H1 (cell line): ENCODE measurements at regions not wholly inside any gene's neighbourhood (a gene's known extent, or its start where the extent isn't known, plus 50 kb on each side); places are given as distances from the start of the nearest gene placed in this dataset.

Experiments
- CTCF ChIA-PET: fragments of 300-600 bp; sonication (Branson Sonifier 250); formaldehyde crosslinking; loops from one replicate; lab custom pipeline; 2021; ENCODE audit not compliant: partially characterized antibody; lab: Charles Lee
- POLR2A ChIA-PET: fragments of 300-600 bp; sonication (Branson Sonifier 250); formaldehyde crosslinking; loops from one replicate; lab custom pipeline; 2021; ENCODE audit warnings: inconsistent platforms; ENCODE audit not compliant: partially characterized antibody; lab: Charles Lee
- DNase-seq, 2 experiments: peaks; one replicate each; pipeline versions ENCODE4 v3.0.0 to v3.0.0-alpha.2; 2010 to 2022; ENCODE audit warnings: low spot score in 2 of 2, low read depth in 1 of 2, mixed read lengths in 1 of 2
- FAIRE-seq: peaks from 2 replicates; lab custom pipeline; 2011; peaks lifted over from hg19 to GRCh38; lab: Jason Lieb, UNC
- H2AFZ ChIP-seq: 2 replicates; pipeline ENCODE4 v1.8.1; 2012; ENCODE audit warnings: low read length, inconsistent platforms
- H2AK5ac ChIP-seq: 2 replicates; pipeline ENCODE4 v1.6.1; 2013; ENCODE audit warnings: low read depth, low read length
- H2BK120ac ChIP-seq: replicated peaks from 2 replicates; pipeline ENCODE3; 2013; ENCODE audit warnings: low read depth, low read length, inconsistent platforms
- H2BK12ac ChIP-seq: 2 replicates; pipeline ENCODE4 v1.6.1; 2013; ENCODE audit warnings: low read depth, low read length
- H2BK15ac ChIP-seq: 2 replicates; pipeline ENCODE4 v1.6.1; 2013; ENCODE audit warnings: low read length
- H2BK20ac ChIP-seq: 2 replicates; pipeline ENCODE4 v1.6.1; 2013; ENCODE audit warnings: low read length
- H2BK5ac ChIP-seq: 2 replicates; pipeline ENCODE4 v1.6.1; 2013; ENCODE audit warnings: low read depth, low read length
- H3K14ac ChIP-seq: 2 replicates; pipeline ENCODE4 v1.6.1; 2013; ENCODE audit warnings: inconsistent platforms; ENCODE audit not compliant: insufficient read length
- H3K18ac ChIP-seq: 2 replicates; pipeline ENCODE4 v1.6.1; 2013; ENCODE audit warnings: low read length; ENCODE audit errors: extremely low read depth
- H3K23ac ChIP-seq: 2 replicates; pipeline ENCODE4 v1.6.1; 2013; ENCODE audit warnings: inconsistent platforms; ENCODE audit not compliant: insufficient read length
- H3K23me2 ChIP-seq: 2 replicates; pipeline ENCODE4 v1.6.1; 2013; ENCODE audit warnings: low read depth, low read length
- H3K27ac ChIP-seq: 2 replicates; pipeline ENCODE4 v1.6.1; 2011; ENCODE audit warnings: low read depth, low read length, inconsistent platforms
- H3K27me3 ChIP-seq, 4 experiments: replicated peaks in 1 of 4; 1 replicate in 1 of 4; 2 replicates in 3 of 4; pipeline versions ENCODE4 v1.6.1 to v1.8.1; 2011 to 2013; ENCODE audit warnings: low read length in 3 of 4, mild to moderate bottlenecking in 3 of 4, inconsistent platforms in 2 of 4, mixed read lengths in 2 of 4, moderate library complexity in 1 of 4; ENCODE audit not compliant: control insufficient read depth in 3 of 4, insufficient read depth in 3 of 4; ENCODE audit errors: extremely low read depth in 1 of 4
- H3K36me3 ChIP-seq, 4 experiments: 2 replicates each; pipeline versions ENCODE4 v1.6.1 to v1.8.1; 2011 to 2013; ENCODE audit warnings: mild to moderate bottlenecking in 4 of 4, low read length in 3 of 4, moderate library complexity in 2 of 4, control low read depth in 1 of 4, inconsistent platforms in 1 of 4; ENCODE audit not compliant: insufficient read depth in 4 of 4, control insufficient read depth in 2 of 4
- H3K4ac ChIP-seq: replicated peaks from 2 replicates; pipeline ENCODE3; 2013; ENCODE audit warnings: low read length, low read depth, mixed read lengths, inconsistent platforms; ENCODE audit not compliant: insufficient read length
- H3K4me1 ChIP-seq, 4 experiments: replicated peaks in 1 of 4; 1 replicate in 1 of 4; 2 replicates in 3 of 4; pipeline versions ENCODE4 v1.6.1 to v1.8.1; 2011 to 2013; ENCODE audit warnings: low read length in 3 of 4, inconsistent platforms in 2 of 4, mixed read lengths in 1 of 4; ENCODE audit not compliant: insufficient read depth in 4 of 4, control insufficient read depth in 3 of 4
- H3K4me2 ChIP-seq, 2 experiments: 2 replicates each; pipeline versions ENCODE4 v1.6.1 to v1.8.1; 2011 to 2013; ENCODE audit warnings: low read depth in 2 of 2, low read length in 2 of 2, control low read depth in 1 of 2, inconsistent platforms in 1 of 2, mild to moderate bottlenecking in 1 of 2; ENCODE audit not compliant: insufficient read depth in 1 of 2
- H3K4me3 ChIP-seq, 4 experiments: fragments of 200-600, 300-600 bp in 1 of 4; sonication (generic), shearing (Covaris generic), sonication (Bioruptor Twin) in 1 of 4; 2 replicates each; pipeline versions ENCODE4 v1.5.1 to v1.8.1; 2011 to 2016; ENCODE audit warnings: low read length in 4 of 4, low read depth in 3 of 4, control low read depth in 2 of 4, inconsistent platforms in 2 of 4, mild to moderate bottlenecking in 2 of 4, mixed read lengths in 1 of 4, moderate library complexity in 1 of 4; ENCODE audit not compliant: insufficient read depth in 2 of 4; ENCODE audit errors: extremely low read depth in 1 of 4
- H3K56ac ChIP-seq: replicated peaks from 2 replicates; pipeline ENCODE3; 2013; ENCODE audit warnings: low read depth, mild to moderate bottlenecking, mixed read lengths, low read length, inconsistent platforms; ENCODE audit not compliant: insufficient read length
- H3K79me1 ChIP-seq: 2 replicates; pipeline ENCODE4 v1.6.1; 2013; ENCODE audit warnings: low read depth, low read length, control low read depth
- H3K79me2 ChIP-seq, 2 experiments: 2 replicates each; pipeline versions ENCODE4 v1.6.1 to v1.8.1; 2012 to 2013; ENCODE audit warnings: low read length in 2 of 2, mild to moderate bottlenecking in 2 of 2, inconsistent platforms in 1 of 2; ENCODE audit not compliant: insufficient read depth in 2 of 2, control insufficient read depth in 1 of 2
- H3K9ac ChIP-seq, 4 experiments: replicated peaks in 1 of 4; 1 replicate in 1 of 4; 2 replicates in 3 of 4; pipeline versions ENCODE4 v1.6.1 to v1.8.1; 2011 to 2013; ENCODE audit warnings: low read depth in 3 of 4, low read length in 3 of 4, control low read depth in 2 of 4, mild to moderate bottlenecking in 2 of 4, moderate library complexity in 2 of 4, inconsistent platforms in 1 of 4; ENCODE audit errors: extremely low read depth in 1 of 4
- H3K9me3 ChIP-seq, 2 experiments: 2 replicates each; pipeline versions ENCODE4 v1.6.1 to v1.8.1; 2012 to 2013; ENCODE audit warnings: mild to moderate bottlenecking in 2 of 2, moderate library complexity in 2 of 2, control low read depth in 1 of 2, inconsistent platforms in 1 of 2, low read depth in 1 of 2, low read length in 1 of 2, mixed read lengths in 1 of 2; ENCODE audit not compliant: insufficient read depth in 2 of 2
- H4K20me1 ChIP-seq, 2 experiments: replicated peaks in 1 of 2; 2 replicates each; pipeline versions ENCODE3 to v1.8.1; 2011 to 2013; ENCODE audit warnings: inconsistent platforms in 2 of 2, low read length in 2 of 2, mild to moderate bottlenecking in 1 of 2; ENCODE audit not compliant: insufficient read depth in 2 of 2, control insufficient read depth in 1 of 2
- H4K5ac ChIP-seq: 2 replicates; pipeline ENCODE4 v1.6.1; 2013; ENCODE audit warnings: low read length, low read depth, mixed read lengths, inconsistent platforms; ENCODE audit not compliant: insufficient read length
- H4K8ac ChIP-seq: 2 replicates; pipeline ENCODE4 v1.8.0; 2013; ENCODE audit warnings: mild to moderate bottlenecking, moderate library complexity, low read length, inconsistent platforms; ENCODE audit not compliant: insufficient read depth; ENCODE audit errors: extremely low read depth
- H4K91ac ChIP-seq: replicated peaks from 2 replicates; pipeline ENCODE3; 2013; ENCODE audit warnings: low read length, mixed read lengths, inconsistent platforms; ENCODE audit not compliant: insufficient read length
- NANOG ChIP-seq: IDR thresholded peaks from 2 replicates; pipeline ENCODE4 v1.6.1; 2011; ENCODE audit warnings: low read length, low read depth, mild to moderate bottlenecking, inconsistent platforms; ENCODE audit not compliant: insufficient read depth, poor library complexity, severe bottlenecking
- RBBP5 ChIP-seq: IDR thresholded peaks from 2 replicates; pipeline ENCODE4 v1.7.1; 2012; ENCODE audit warnings: low read depth, mild to moderate bottlenecking, inconsistent platforms, low read length, moderate library complexity, borderline replicate concordance
- SP4 ChIP-seq: IDR thresholded peaks from 2 replicates; pipeline ENCODE4 v1.6.1; 2012; ENCODE audit warnings: low read length, inconsistent platforms
- TBP ChIP-seq: IDR thresholded peaks from 2 replicates; pipeline ENCODE4 v1.6.1; 2011; ENCODE audit warnings: low read depth, low read length, improper control_type of control experiment
- YY1 ChIP-seq: IDR thresholded peaks from 2 replicates; pipeline ENCODE4 v1.6.1; 2011; ENCODE audit warnings: low read depth, mild to moderate bottlenecking, low read length

GRCh38 chr4:19566041-19566440, 685.7 kb upstream of the SLIT2 start:
- H3K4me2 ChIP-seq = no peak overlapping the region
- no peaks in the 10 kb centered on the region for H3K23me2 ChIP-seq
- no peak overlapping the region for H3K23ac ChIP-seq
- no peak overlapping the region for H4K91ac ChIP-seq
- FAIRE-seq (no peak), DNase-seq (no peak)
- no peaks in the 10 kb centered on the region for H3K27me3 ChIP-seq
- POLR2A ChIA-PET = no interaction called here
- no peaks in the 10 kb centered on the region for H3K79me2 ChIP-seq
- no peak overlapping the region for H2BK15ac ChIP-seq
- no peak overlapping the region for H4K8ac ChIP-seq
- no peak overlapping the region for H3K18ac ChIP-seq
- H3K36me3 ChIP-seq = no peaks in the 10 kb centered on the region
- no peak overlapping the region for H2BK12ac ChIP-seq
- H3K4me1 ChIP-seq = no peaks in the 10 kb centered on the region
- H3K4ac ChIP-seq = no peak overlapping the region
- H2BK20ac ChIP-seq = no peak overlapping the region
- no peak overlapping the region for H3K9ac ChIP-seq
- no peak overlapping the region for H3K56ac ChIP-seq
- no peak overlapping the region for H2BK120ac ChIP-seq
- H4K20me1 ChIP-seq = no peaks in the 10 kb centered on the region
- TF ChIP-seq TBP = no peak
- TF ChIP-seq YY1 = no peak
- no peak for TF ChIP-seq NANOG
- TF ChIP-seq SP4 = no peak
- no peak for TF ChIP-seq RBBP5
- H3K4me3 ChIP-seq = no peak overlapping the region
- H2AFZ ChIP-seq = no peak overlapping the region
- CTCF ChIA-PET = no interaction called here
- H3K14ac ChIP-seq = no peak overlapping the region
- no peak overlapping the region for H3K27ac ChIP-seq
- H2BK5ac ChIP-seq = no peak overlapping the region
- H3K9me3 ChIP-seq = no peaks in the 10 kb centered on the region
- no peak overlapping the region for H4K5ac ChIP-seq
- H3K79me1 ChIP-seq = no peaks in the 10 kb centered on the region
- no peak overlapping the region for H2AK5ac ChIP-seq
